ENCODE measurements at regions not wholly inside any gene's neighbourhood (a gene's known extent, or its start where the extent isn't known, plus 50 kb on each side); places are given as distances from the start of the nearest gene placed in this dataset.

- TF ChIP-seq CTCF (conservative IDR thresholded peaks at IDR 0.05; ENCODE audit: low read length): no peak
- no peak for TF ChIP-seq EZH2phosphoT487 (IDR thresholded peaks at IDR 0.05; ENCODE audit: borderline replicate concordance)
These were observed 385.9 kb downstream of the ANXA1 start for GRCh38 chr9:73537561-73537960.

Data from Loucy (cell line).